ENCODE measurements at regions not wholly inside any gene's neighbourhood (a gene's known extent, or its start where the extent isn't known, plus 50 kb on each side); places are given as distances from the start of the nearest gene placed in this dataset.

DNA sequence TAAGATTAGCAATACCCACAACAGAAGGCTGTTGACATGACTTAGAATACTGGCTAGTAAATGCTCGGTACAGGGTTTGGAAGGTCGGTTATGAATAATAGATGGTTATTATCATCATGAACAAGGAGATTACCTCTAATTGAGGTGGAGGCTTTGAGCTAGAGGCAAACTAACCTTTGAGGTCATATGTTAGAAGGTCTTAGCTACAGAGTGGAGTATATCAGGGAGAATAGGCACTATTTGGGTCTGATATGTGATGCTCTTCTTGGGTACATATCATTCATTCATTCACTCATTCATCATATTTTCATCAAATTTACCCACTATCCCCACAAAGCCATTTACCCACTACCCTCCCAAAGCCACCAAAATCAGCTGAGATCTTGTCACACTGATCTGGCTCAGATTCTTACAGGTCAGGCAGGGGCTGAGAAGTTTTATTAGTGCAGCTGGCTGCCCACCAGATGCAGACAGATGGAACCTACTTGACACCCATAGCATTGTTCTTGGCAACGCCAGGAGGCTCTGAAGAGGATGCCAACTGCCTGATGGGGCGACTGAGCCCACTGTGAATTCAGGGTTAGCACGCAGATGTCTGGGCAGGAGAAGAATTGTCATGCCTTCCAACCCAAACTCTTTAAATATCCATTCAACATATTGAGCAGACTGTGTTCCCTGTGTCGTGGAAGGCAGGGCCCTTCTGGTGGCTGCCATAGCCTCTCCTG lies 90.2 kb upstream of the SH3PXD2B start:
- Histone ChIP-seq H2AFZ (ENCODE audit: low read length) (no peak overlapping the region), H3K4me2 (ENCODE audit: insufficient read depth in 1 of 2, low read depth in 2 of 2, low read length in 2 of 2) (no peak overlapping the region), H3K14ac (ENCODE audit: insufficient read length) (no peak overlapping the region), H3K27me3 (replicated peaks in 1 of 4; ENCODE audit: control insufficient read depth in 3 of 4, extremely low read depth in 1 of 4, insufficient read depth in 3 of 4, low read length in 3 of 4) (peaks cover 0 to 2% (median 0%) of the 10 kb centered on the region in 4 experiments; a peak in 3 of 7 replicates), H3K9me3 (ENCODE audit: insufficient read depth in 2 of 2, low read depth in 1 of 2, low read length in 1 of 2) (peaks cover 0 to 2% of the 10 kb centered on the region in 2 experiments; a peak in 1 of 4 replicates), H3K18ac (ENCODE audit: extremely low read depth, low read length) (no peak overlapping the region), H2BK5ac (ENCODE audit: low read depth, low read length) (no peak overlapping the region), H3K4me1 (replicated peaks in 1 of 4; ENCODE audit: control insufficient read depth in 3 of 4, insufficient read depth in 4 of 4, low read length in 3 of 4) (peaks cover 0 to 8% (median 2%) of the 10 kb centered on the region in 4 experiments; a peak in 4 of 7 replicates), H2BK12ac (ENCODE audit: low read depth, low read length) (no peak overlapping the region), H3K36me3 (ENCODE audit: control insufficient read depth in 2 of 4, insufficient read depth in 4 of 4, low read length in 3 of 4) (no peaks in the 10 kb centered on the region), H3K4me3 (ENCODE audit: extremely low read depth in 1 of 4, insufficient read depth in 2 of 4, low read depth in 3 of 4, low read length in 4 of 4) (no peak overlapping the region), H3K27ac (ENCODE audit: low read depth, low read length) (no peak overlapping the region), H4K5ac (ENCODE audit: insufficient read length, low read depth, low read length) (no peak overlapping the region), H4K91ac (replicated peaks; ENCODE audit: insufficient read length, low read length) (no peak overlapping the region), H4K8ac (ENCODE audit: extremely low read depth, insufficient read depth, low read length) (no peak overlapping the region), H4K20me1 (replicated peaks in 1 of 2; ENCODE audit: control insufficient read depth in 1 of 2, insufficient read depth in 2 of 2, low read length in 2 of 2) (no peaks in the 10 kb centered on the region), H2BK15ac (ENCODE audit: low read length) (no peak overlapping the region), H2BK20ac (ENCODE audit: low read length) (no peak overlapping the region), H2BK120ac (replicated peaks; ENCODE audit: low read depth, low read length) (no peak overlapping the region), H3K79me1 (ENCODE audit: low read depth, low read length) (no peaks in the 10 kb centered on the region), H3K9ac (replicated peaks in 1 of 4; ENCODE audit: extremely low read depth in 1 of 4, low read depth in 3 of 4, low read length in 3 of 4) (no peak overlapping the region), H3K23ac (ENCODE audit: insufficient read length) (no peak overlapping the region), H2AK5ac (ENCODE audit: low read depth, low read length) (no peak overlapping the region), H3K4ac (replicated peaks; ENCODE audit: insufficient read length, low read depth, low read length) (no peak overlapping the region), H3K79me2 (ENCODE audit: control insufficient read depth in 1 of 2, insufficient read depth in 2 of 2, low read length in 2 of 2) (no peaks in the 10 kb centered on the region), H3K23me2 (ENCODE audit: low read depth, low read length) (no peaks in the 10 kb centered on the region), H3K56ac (replicated peaks; ENCODE audit: insufficient read length, low read depth, low read length) (no peak overlapping the region)
- ChIA-PET CTCF (ENCODE audit: partially characterized antibody) (interaction anchor here (0.7 to 2.8 kb wide), 6 partner anchors 18 to 84 kb away, joined by 3 to 10 read pairs (median 4); no protein-coding TSS in a partner anchor), POLR2A (ENCODE audit: partially characterized antibody) (interaction anchor here (0.6 kb wide), 1 partner anchor 144 kb away, joined by 3 read pairs; no protein-coding TSS in a partner anchor)
- DNase-seq (ENCODE audit: low read depth in 1 of 2, low spot score in 2 of 2) (no peak), FAIRE-seq (no peak)
- 89% methylated on average over 6 of the region's 6 CpGs; no CpG with 5 or more reads in 1 of the 2 experiments for WGBS, 2 experiments (ENCODE audit: extremely low coverage in 1 of 2, insufficient coverage in 1 of 2, insufficient read length in 1 of 2, insufficient replicate concordance in 2 of 2, low coverage in 1 of 2, low lambda C conversion rate in 2 of 2, missing lambda C conversion rate in 1 of 2)
- TF ChIP-seq BACH1 (IDR thresholded peaks at IDR 0.05; ENCODE audit: low read length) (no peak), JUN (IDR thresholded peaks at IDR 0.05; ENCODE audit: low read depth, low read length) (no peak), CHD2 (IDR thresholded peaks at IDR 0.05; ENCODE audit: low read length) (no peak), CEBPB (IDR thresholded peaks at IDR 0.05; ENCODE audit: low read depth, low read length) (no peak), MAFK (IDR thresholded peaks at IDR 0.05; ENCODE audit: low read depth, low read length) (no peak), ZNF274 (IDR thresholded peaks at IDR 0.05; ENCODE audit: borderline replicate concordance, extremely low read depth, low read length) (no peak), EZH2 (IDR thresholded peaks at IDR 0.05; ENCODE audit: low read depth, low read length, severe bottlenecking) (no peak), POLR2A (IDR thresholded peaks at IDR 0.05; ENCODE audit: control extremely low read depth in 1 of 2, low read depth in 2 of 2, low read length in 2 of 2) (no peak), RXRA (IDR thresholded peaks at IDR 0.05; ENCODE audit: insufficient read depth, low read depth, low read length) (no peak), RAD21 (IDR thresholded peaks at IDR 0.05 in 1 of 2, conservative IDR thresholded peaks at IDR 0.05 in 1 of 2; ENCODE audit: low read depth in 2 of 2, low read length in 2 of 2) (no peak)
- TF ChIP-seq, protein P1, sequence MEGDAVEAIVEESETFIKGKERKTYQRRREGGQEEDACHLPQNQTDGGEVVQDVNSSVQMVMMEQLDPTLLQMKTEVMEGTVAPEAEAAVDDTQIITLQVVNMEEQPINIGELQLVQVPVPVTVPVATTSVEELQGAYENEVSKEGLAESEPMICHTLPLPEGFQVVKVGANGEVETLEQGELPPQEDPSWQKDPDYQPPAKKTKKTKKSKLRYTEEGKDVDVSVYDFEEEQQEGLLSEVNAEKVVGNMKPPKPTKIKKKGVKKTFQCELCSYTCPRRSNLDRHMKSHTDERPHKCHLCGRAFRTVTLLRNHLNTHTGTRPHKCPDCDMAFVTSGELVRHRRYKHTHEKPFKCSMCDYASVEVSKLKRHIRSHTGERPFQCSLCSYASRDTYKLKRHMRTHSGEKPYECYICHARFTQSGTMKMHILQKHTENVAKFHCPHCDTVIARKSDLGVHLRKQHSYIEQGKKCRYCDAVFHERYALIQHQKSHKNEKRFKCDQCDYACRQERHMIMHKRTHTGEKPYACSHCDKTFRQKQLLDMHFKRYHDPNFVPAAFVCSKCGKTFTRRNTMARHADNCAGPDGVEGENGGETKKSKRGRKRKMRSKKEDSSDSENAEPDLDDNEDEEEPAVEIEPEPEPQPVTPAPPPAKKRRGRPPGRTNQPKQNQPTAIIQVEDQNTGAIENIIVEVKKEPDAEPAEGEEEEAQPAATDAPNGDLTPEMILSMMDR (IDR thresholded peaks at IDR 0.05; ENCODE audit: control extremely low read depth in 1 of 3, insufficient read depth in 1 of 3, low read depth in 1 of 3, low read length in 3 of 3) = no peak

Data from H1 (cell line).